SK-N-SH (cell line): ENCODE measurements at regions not wholly inside any gene's neighbourhood (a gene's known extent, or its start where the extent isn't known, plus 50 kb on each side); places are given as distances from the start of the nearest gene placed in this dataset.

ENCODE experiments used
- CTCF ChIA-PET: fragments of 300-600, 350-600 bp; formaldehyde crosslinking; extraction: SDS; loops from one replicate; lab custom pipeline; 2021; lab: Yijun Ruan, JAX
- POLR2A ChIA-PET: fragments of 350-600 bp; sonication (Branson Sonifier 250); formaldehyde crosslinking; extraction: SDS; loops from one replicate; lab custom pipeline; 2020; ENCODE audit warnings: antibody characterized with exemption, inconsistent platforms; lab: Yijun Ruan, JAX
- DNase-seq: peaks from one replicate; pipeline ENCODE4 v3.0.0; 2012
- H2AFZ ChIP-seq: fragments of 200-600 bp; sonication (generic); 2 replicates; pipeline ENCODE4 v1.8.1; 2016; ENCODE audit warnings: antibody characterized with exemption, mild to moderate bottlenecking, low read depth
- H3F3A ChIP-seq: fragments of 200-600 bp; sonication (generic); replicated peaks from 2 replicates; pipeline ENCODE3; 2016; ENCODE audit warnings: antibody characterized with exemption, mild to moderate bottlenecking; ENCODE audit not compliant: insufficient read depth
- H3K27ac ChIP-seq, 2 experiments: fragments of 200-500 bp in 1 of 2; fragments of 200-600 bp in 1 of 2; sonication (Bioruptor generic) in 1 of 2; sonication (generic), shearing (Covaris generic) in 1 of 2; 2 replicates each; pipeline versions ENCODE4 v1.5.1 to v1.6.1; 2014 to 2016; ENCODE audit warnings: low read depth in 2 of 2, inconsistent platforms in 1 of 2, low read length in 1 of 2, mild to moderate bottlenecking in 1 of 2, mixed read lengths in 1 of 2
- H3K27me3 ChIP-seq: fragments of 200-600 bp; sonication (generic), shearing (Covaris generic); 2 replicates; pipeline ENCODE4 v1.6.1; 2016; ENCODE audit warnings: mixed run types; ENCODE audit not compliant: insufficient read depth
- H3K36me3 ChIP-seq, 2 experiments: fragments of 200-500 bp in 1 of 2; fragments of 200-600 bp in 1 of 2; sonication (Bioruptor generic) in 1 of 2; sonication (generic) in 1 of 2; replicated peaks in 1 of 2; 2 replicates each; pipeline versions ENCODE3 to v1.5.1; 2014 to 2016; ENCODE audit warnings: low read length in 1 of 2, mild to moderate bottlenecking in 1 of 2; ENCODE audit not compliant: insufficient read depth in 2 of 2, control insufficient read depth in 1 of 2
- H3K4me1 ChIP-seq, 2 experiments: fragments of 200-500 bp in 1 of 2; fragments of 200-600 bp in 1 of 2; sonication (Bioruptor generic) in 1 of 2; sonication (generic), shearing (Covaris generic) in 1 of 2; 2 replicates each; pipeline versions ENCODE4 v1.5.1 to v1.6.1; 2014 to 2016; ENCODE audit warnings: low read depth in 1 of 2, low read length in 1 of 2, mixed run types in 1 of 2; ENCODE audit not compliant: insufficient read depth in 2 of 2, control insufficient read depth in 1 of 2
- H3K4me2 ChIP-seq: fragments of 200-600 bp; sonication (generic), shearing (Covaris generic); 2 replicates; pipeline ENCODE4 v1.6.1; 2017; ENCODE audit warnings: mixed run types
- H3K4me3 ChIP-seq, 2 experiments: fragments of 200-500 bp in 1 of 2; fragments of 200-600 bp in 1 of 2; sonication (Bioruptor generic) in 1 of 2; sonication (generic), shearing (Covaris generic) in 1 of 2; 2 replicates each; pipeline versions ENCODE4 v1.5.1 to v1.8.1; 2014 to 2016; ENCODE audit warnings: low read depth in 2 of 2, inconsistent platforms in 1 of 2, low read length in 1 of 2, mild to moderate bottlenecking in 1 of 2, mixed read lengths in 1 of 2, moderate library complexity in 1 of 2
- H3K79me2 ChIP-seq: fragments of 200-600 bp; sonication (generic); 2 replicates; pipeline ENCODE4 v1.8.1; 2017; ENCODE audit warnings: mild to moderate bottlenecking; ENCODE audit not compliant: insufficient read depth
- H3K9ac ChIP-seq: fragments of 200-600 bp; sonication (generic); 2 replicates; pipeline ENCODE4 v1.6.1; 2017; ENCODE audit warnings: mixed run types
- H3K9me2 ChIP-seq: fragments of 200-600 bp; sonication (generic); 2 replicates; pipeline ENCODE4 v1.6.1; 2017; ENCODE audit warnings: mixed run types
- H3K9me3 ChIP-seq: fragments of 200-600 bp; sonication (generic); 2 replicates; pipeline ENCODE4 v1.6.1; 2017; ENCODE audit warnings: mixed run types, mild to moderate bottlenecking, moderate library complexity
- H4K20me1 ChIP-seq: fragments of 200-600 bp; sonication (generic); 2 replicates; pipeline ENCODE4 v1.6.1; 2017; ENCODE audit warnings: mild to moderate bottlenecking, mixed run types; ENCODE audit not compliant: insufficient read depth
- EP300 ChIP-seq, 2 experiments: IDR thresholded peaks; 2 replicates each; pipeline versions ENCODE4 v1.4.0 to v1.6.1; 2012; ENCODE audit warnings: borderline replicate concordance in 1 of 2, low read depth in 1 of 2, low read length in 1 of 2
- EZH2phosphoT487 ChIP-seq: fragments of 200-600 bp; sonication (generic); IDR thresholded peaks from 2 replicates; pipeline ENCODE4 v1.6.1; 2017; ENCODE audit warnings: low read depth, mixed run types, mild to moderate bottlenecking, antibody characterized with exemption, moderate library complexity, borderline replicate concordance
- FOSL2 ChIP-seq: IDR thresholded peaks from 2 replicates; pipeline ENCODE4 v1.4.0; 2012; ENCODE audit warnings: low read depth, mild to moderate bottlenecking, moderate library complexity, borderline replicate concordance
- JUND ChIP-seq: IDR thresholded peaks from 2 replicates; pipeline ENCODE4 v1.4.0; 2012
- MEF2A ChIP-seq: IDR thresholded peaks from 2 replicates; pipeline ENCODE4 v1.4.0; 2012; ENCODE audit warnings: low read depth, borderline replicate concordance
- MXI1 ChIP-seq: IDR thresholded peaks from 2 replicates; pipeline ENCODE4 v1.6.1; 2012; ENCODE audit warnings: mild to moderate bottlenecking, low read depth, low read length, improper control_type of control experiment
- NFIC ChIP-seq: IDR thresholded peaks from 2 replicates; pipeline ENCODE4 v1.4.0; 2012; ENCODE audit warnings: borderline replicate concordance
- POLR2AphosphoS5 ChIP-seq: IDR thresholded peaks from 2 replicates; pipeline ENCODE4 v1.6.1; 2012; ENCODE audit warnings: low read depth, low read length
- RXRA ChIP-seq: IDR thresholded peaks from 2 replicates; pipeline ENCODE4 v1.4.0; 2012; ENCODE audit warnings: low read depth, mild to moderate bottlenecking, borderline replicate concordance
- SMC3 ChIP-seq: IDR thresholded peaks from 2 replicates; pipeline ENCODE4 v1.6.1; 2012; ENCODE audit warnings: low read depth, low read length, improper control_type of control experiment
- TCF12 ChIP-seq: IDR thresholded peaks from 2 replicates; pipeline ENCODE4 v1.4.0; 2012
- TEAD4 ChIP-seq: IDR thresholded peaks from 2 replicates; pipeline ENCODE4 v1.4.0; 2012; ENCODE audit warnings: mild to moderate bottlenecking, borderline replicate concordance; ENCODE audit not compliant: insufficient read depth
- YY1 ChIP-seq: IDR thresholded peaks from 2 replicates; pipeline ENCODE4 v1.4.0; 2012; ENCODE audit warnings: low read depth, mild to moderate bottlenecking
- WGBS: methylation state at CpG from one replicate; pipeline ENCODE4 v1.1.6; 2017; ENCODE audit warnings: low lambda C conversion rate; 5-methylcytosine and 5-hydroxymethylcytosine counted together
- TF ChIP-seq, protein P1 (sequence below): fragments of 200-600 bp; sonication (generic); IDR thresholded peaks from 2 replicates; pipeline ENCODE4 v1.6.1; 2017; ENCODE audit warnings: antibody characterized with exemption, mild to moderate bottlenecking, moderate library complexity
- TF ChIP-seq, protein P2 (sequence below): fragments of 150-350 bp; IDR thresholded peaks from 2 replicates; pipeline ENCODE4 v1.6.1; 2016; ENCODE audit warnings: mild to moderate bottlenecking, low read depth, low read length
- TF ChIP-seq, protein P3 (sequence below): IDR thresholded peaks from 2 replicates; pipeline ENCODE4 v1.4.0; 2012; ENCODE audit warnings: low read depth
- TF ChIP-seq, protein P4 (sequence below): IDR thresholded peaks from 2 replicates; pipeline ENCODE4 v1.4.0; 2012; ENCODE audit warnings: low read depth, borderline replicate concordance
- TF ChIP-seq, protein P5 (sequence below): IDR thresholded peaks from 2 replicates; pipeline ENCODE4; 2012
- TF ChIP-seq, protein P6 (sequence below): IDR thresholded peaks from 2 replicates; pipeline ENCODE4 v1.6.1; 2012; ENCODE audit warnings: mild to moderate bottlenecking, low read depth, low read length, moderate library complexity

DNA sequence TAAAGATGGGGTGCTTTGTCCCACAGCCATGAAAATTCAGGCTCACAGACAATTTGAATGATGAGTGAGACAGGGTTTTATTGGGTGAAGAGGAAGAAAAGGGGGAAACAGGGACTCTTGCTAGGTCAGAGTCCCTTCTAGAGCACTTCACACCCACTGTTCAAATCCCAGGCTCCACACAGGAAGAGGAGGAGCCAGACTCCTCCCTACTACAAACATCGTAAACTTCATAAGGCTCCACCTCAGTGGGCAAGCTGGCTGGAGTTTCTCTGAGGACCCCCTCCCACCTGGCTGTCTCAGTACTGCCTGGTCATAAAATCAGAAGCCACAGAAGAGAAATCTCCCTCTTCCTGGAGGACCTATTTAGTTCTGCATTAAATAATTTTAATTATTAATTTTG, 80.3 kb upstream of the KCNMB2 start:
- Histone ChIP-seq H3K79me2 (no peaks in the 10 kb centered on the region), H3K4me3 (no peak overlapping the region), H3K4me1 (no peaks in the 10 kb centered on the region), H3K27me3 (no peaks in the 10 kb centered on the region; the same call in 1 of the 2 replicates), H3K27ac (no peak overlapping the region), H3F3A (no peaks in the 10 kb centered on the region), H4K20me1 (no peaks in the 10 kb centered on the region), H3K9me2 (no peaks in the 10 kb centered on the region), H3K36me3 (no peaks in the 10 kb centered on the region), H3K9ac (no peak overlapping the region), H3K9me3 (no peaks in the 10 kb centered on the region), H3K4me2 (no peak overlapping the region), H2AFZ (no peak overlapping the region)
- ChIA-PET CTCF (interaction anchor here (1.1 to 1.4 kb wide), 3 partner anchors 14 to 560 kb away, joined by 3 to 4 read pairs (median 3); no protein-coding TSS in a partner anchor), POLR2A (no interaction called here)
- TF ChIP-seq FOSL2: no peak
- TF ChIP-seq, protein P1, sequence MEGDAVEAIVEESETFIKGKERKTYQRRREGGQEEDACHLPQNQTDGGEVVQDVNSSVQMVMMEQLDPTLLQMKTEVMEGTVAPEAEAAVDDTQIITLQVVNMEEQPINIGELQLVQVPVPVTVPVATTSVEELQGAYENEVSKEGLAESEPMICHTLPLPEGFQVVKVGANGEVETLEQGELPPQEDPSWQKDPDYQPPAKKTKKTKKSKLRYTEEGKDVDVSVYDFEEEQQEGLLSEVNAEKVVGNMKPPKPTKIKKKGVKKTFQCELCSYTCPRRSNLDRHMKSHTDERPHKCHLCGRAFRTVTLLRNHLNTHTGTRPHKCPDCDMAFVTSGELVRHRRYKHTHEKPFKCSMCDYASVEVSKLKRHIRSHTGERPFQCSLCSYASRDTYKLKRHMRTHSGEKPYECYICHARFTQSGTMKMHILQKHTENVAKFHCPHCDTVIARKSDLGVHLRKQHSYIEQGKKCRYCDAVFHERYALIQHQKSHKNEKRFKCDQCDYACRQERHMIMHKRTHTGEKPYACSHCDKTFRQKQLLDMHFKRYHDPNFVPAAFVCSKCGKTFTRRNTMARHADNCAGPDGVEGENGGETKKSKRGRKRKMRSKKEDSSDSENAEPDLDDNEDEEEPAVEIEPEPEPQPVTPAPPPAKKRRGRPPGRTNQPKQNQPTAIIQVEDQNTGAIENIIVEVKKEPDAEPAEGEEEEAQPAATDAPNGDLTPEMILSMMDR: no peak
- no peak for TF ChIP-seq TEAD4
- TF ChIP-seq, protein P2, sequence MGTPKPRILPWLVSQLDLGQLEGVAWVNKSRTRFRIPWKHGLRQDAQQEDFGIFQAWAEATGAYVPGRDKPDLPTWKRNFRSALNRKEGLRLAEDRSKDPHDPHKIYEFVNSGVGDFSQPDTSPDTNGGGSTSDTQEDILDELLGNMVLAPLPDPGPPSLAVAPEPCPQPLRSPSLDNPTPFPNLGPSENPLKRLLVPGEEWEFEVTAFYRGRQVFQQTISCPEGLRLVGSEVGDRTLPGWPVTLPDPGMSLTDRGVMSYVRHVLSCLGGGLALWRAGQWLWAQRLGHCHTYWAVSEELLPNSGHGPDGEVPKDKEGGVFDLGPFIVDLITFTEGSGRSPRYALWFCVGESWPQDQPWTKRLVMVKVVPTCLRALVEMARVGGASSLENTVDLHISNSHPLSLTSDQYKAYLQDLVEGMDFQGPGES: no peak
- TF ChIP-seq, protein P3, sequence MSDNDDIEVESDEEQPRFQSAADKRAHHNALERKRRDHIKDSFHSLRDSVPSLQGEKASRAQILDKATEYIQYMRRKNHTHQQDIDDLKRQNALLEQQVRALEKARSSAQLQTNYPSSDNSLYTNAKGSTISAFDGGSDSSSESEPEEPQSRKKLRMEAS: no peak
- TF ChIP-seq, protein P4, sequence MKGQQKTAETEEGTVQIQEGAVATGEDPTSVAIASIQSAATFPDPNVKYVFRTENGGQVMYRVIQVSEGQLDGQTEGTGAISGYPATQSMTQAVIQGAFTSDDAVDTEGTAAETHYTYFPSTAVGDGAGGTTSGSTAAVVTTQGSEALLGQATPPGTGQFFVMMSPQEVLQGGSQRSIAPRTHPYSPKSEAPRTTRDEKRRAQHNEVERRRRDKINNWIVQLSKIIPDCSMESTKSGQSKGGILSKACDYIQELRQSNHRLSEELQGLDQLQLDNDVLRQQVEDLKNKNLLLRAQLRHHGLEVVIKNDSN: no peak
- no peak for TF ChIP-seq MEF2A
- TF ChIP-seq NFIC: no peak
- TF ChIP-seq TCF12: no peak
- 88% methylated on average over 1 of the region's 1 CpG for WGBS
- no peak for DNase-seq

DNA sequence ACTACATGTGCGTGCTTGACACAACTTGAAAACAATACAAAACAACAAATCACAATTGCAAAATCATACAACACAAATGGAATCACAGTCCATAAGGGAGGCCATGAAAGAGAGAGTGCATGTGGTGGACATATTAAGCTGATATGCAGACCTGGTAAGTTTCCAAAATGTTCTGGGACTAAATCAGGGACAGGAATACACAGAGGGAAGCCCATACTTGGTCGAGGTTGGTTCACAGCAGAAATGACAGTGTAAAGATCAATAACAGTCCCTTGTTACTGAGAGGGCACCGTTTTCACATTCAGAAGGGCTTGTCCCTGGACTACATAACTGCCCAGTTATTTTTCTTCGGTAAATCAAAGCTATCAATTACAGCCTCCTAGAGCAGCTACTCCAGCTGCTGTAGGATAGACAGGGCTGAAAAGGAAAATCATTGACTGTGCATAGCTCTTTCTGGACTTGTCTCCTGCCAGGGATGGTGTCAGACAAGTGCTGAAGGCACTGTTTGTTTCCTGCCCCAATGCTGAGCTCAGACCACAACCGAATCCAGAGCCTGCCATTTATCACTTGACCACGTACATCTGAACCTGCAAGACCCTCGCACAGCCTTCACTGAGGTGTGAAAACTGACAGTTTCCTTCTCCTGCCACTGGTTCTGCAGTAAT, 79.5 kb upstream of the KCNMB2 start:
- Histone ChIP-seq H3K27me3 (no peaks in the 10 kb centered on the region; the same call in 1 of the 2 replicates), H3K4me2 (no peak overlapping the region), H4K20me1 (no peaks in the 10 kb centered on the region), H3K36me3 (no peaks in the 10 kb centered on the region), H3K9me3 (no peaks in the 10 kb centered on the region), H3K4me1 (no peaks in the 10 kb centered on the region), H3K79me2 (no peaks in the 10 kb centered on the region), H3F3A (no peaks in the 10 kb centered on the region), H3K4me3 (no peak overlapping the region), H3K9me2 (no peaks in the 10 kb centered on the region), H3K27ac (no peak overlapping the region), H2AFZ (no peak overlapping the region), H3K9ac (no peak overlapping the region)
- POLR2A ChIA-PET: no interaction called here
- CTCF ChIA-PET: interaction anchor here (1.1 to 1.4 kb wide), 2 partner anchors 20 to 559 kb away, joined by 4 read pairs; no protein-coding TSS in a partner anchor
- no peak for DNase-seq
- 38% methylated on average over 7 of the region's 7 CpGs for WGBS
- TF ChIP-seq, protein P5, sequence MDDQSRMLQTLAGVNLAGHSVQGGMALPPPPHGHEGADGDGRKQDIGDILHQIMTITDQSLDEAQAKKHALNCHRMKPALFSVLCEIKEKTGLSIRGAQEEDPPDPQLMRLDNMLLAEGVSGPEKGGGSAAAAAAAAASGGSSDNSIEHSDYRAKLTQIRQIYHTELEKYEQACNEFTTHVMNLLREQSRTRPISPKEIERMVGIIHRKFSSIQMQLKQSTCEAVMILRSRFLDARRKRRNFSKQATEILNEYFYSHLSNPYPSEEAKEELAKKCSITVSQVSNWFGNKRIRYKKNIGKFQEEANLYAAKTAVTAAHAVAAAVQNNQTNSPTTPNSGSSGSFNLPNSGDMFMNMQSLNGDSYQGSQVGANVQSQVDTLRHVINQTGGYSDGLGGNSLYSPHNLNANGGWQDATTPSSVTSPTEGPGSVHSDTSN: no peak
- TF ChIP-seq SMC3 (no peak), MXI1 (no peak), POLR2AphosphoS5 (no peak), RXRA (no peak), EZH2phosphoT487 (no peak), TCF12 (no peak), EP300 (IDR thresholded peaks at IDR 0.05; ENCODE audit: borderline replicate concordance in 1 of 2, low read depth in 1 of 2, low read length in 1 of 2) (no peak), JUND (no peak), YY1 (no peak)
- TF ChIP-seq, protein P6, sequence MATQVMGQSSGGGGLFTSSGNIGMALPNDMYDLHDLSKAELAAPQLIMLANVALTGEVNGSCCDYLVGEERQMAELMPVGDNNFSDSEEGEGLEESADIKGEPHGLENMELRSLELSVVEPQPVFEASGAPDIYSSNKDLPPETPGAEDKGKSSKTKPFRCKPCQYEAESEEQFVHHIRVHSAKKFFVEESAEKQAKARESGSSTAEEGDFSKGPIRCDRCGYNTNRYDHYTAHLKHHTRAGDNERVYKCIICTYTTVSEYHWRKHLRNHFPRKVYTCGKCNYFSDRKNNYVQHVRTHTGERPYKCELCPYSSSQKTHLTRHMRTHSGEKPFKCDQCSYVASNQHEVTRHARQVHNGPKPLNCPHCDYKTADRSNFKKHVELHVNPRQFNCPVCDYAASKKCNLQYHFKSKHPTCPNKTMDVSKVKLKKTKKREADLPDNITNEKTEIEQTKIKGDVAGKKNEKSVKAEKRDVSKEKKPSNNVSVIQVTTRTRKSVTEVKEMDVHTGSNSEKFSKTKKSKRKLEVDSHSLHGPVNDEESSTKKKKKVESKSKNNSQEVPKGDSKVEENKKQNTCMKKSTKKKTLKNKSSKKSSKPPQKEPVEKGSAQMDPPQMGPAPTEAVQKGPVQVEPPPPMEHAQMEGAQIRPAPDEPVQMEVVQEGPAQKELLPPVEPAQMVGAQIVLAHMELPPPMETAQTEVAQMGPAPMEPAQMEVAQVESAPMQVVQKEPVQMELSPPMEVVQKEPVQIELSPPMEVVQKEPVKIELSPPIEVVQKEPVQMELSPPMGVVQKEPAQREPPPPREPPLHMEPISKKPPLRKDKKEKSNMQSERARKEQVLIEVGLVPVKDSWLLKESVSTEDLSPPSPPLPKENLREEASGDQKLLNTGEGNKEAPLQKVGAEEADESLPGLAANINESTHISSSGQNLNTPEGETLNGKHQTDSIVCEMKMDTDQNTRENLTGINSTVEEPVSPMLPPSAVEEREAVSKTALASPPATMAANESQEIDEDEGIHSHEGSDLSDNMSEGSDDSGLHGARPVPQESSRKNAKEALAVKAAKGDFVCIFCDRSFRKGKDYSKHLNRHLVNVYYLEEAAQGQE: no peak
